ENCODE measurements at regions not wholly inside any gene's neighbourhood (a gene's known extent, or its start where the extent isn't known, plus 50 kb on each side); places are given as distances from the start of the nearest gene placed in this dataset.

DNA sequence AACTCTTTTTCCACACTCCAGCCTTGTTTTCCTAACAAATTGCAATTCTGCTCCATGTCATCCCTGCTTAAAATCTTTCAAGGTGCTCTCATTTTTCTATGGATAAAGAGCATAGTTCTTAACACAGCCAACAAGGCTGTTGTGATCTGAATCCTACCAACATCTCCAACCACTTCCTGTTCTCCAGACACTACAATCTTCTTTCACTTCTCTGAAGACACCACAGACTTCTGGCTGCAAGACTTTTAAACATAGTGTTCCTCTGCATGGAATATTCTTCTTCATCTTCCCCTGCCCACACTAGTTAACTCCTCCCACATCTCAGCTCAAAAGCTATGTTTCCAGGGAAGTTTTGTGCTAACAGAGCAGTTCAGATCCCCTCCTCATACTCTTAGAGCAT lies 404.8 kb downstream of the MAN2A1 start (continued):
- TF ChIP-seq, protein P1, sequence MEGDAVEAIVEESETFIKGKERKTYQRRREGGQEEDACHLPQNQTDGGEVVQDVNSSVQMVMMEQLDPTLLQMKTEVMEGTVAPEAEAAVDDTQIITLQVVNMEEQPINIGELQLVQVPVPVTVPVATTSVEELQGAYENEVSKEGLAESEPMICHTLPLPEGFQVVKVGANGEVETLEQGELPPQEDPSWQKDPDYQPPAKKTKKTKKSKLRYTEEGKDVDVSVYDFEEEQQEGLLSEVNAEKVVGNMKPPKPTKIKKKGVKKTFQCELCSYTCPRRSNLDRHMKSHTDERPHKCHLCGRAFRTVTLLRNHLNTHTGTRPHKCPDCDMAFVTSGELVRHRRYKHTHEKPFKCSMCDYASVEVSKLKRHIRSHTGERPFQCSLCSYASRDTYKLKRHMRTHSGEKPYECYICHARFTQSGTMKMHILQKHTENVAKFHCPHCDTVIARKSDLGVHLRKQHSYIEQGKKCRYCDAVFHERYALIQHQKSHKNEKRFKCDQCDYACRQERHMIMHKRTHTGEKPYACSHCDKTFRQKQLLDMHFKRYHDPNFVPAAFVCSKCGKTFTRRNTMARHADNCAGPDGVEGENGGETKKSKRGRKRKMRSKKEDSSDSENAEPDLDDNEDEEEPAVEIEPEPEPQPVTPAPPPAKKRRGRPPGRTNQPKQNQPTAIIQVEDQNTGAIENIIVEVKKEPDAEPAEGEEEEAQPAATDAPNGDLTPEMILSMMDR (IDR thresholded peaks at IDR 0.05 in 2 of 3, conservative IDR thresholded peaks at IDR 0.05 in 1 of 3; ENCODE audit: borderline replicate concordance in 1 of 3, insufficient read depth in 1 of 3, low read depth in 2 of 3, low read length in 2 of 3), result no peak
- TF ChIP-seq ZFX (IDR thresholded peaks at IDR 0.05) (no peak), FOSL1 (IDR thresholded peaks at IDR 0.05; ENCODE audit: low read depth) (no peak), SIN3A (IDR thresholded peaks at IDR 0.05; ENCODE audit: low read depth) (no peak), JUND (IDR thresholded peaks at IDR 0.05) (no peak)
- TF ChIP-seq, protein P2, sequence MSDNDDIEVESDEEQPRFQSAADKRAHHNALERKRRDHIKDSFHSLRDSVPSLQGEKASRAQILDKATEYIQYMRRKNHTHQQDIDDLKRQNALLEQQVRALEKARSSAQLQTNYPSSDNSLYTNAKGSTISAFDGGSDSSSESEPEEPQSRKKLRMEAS (IDR thresholded peaks at IDR 0.05), result no peak

DNA sequence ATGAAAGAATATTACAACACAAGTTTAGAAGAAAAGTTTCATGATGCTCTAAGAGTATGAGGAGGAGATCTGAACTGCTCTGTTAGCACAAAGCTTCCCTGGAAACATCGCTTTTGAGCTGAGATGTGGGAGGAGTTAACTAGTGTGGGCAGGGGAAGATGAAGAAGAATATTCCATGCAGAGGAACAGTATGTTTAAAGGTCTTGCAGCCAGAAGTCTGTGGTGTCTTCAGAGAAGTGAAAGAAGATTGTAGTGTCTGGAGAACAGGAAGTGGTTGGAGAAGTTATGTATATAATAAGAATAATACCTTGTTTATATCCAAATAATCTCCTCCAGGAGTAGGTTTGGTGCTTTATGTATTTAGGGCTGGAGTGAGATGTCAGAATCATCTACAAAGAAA lies 406.7 kb downstream of the MAN2A1 start:
- CTCF ChIA-PET, result no interaction called here
- RAD21 ChIA-PET (ENCODE audit: low non-redundant PET in 1 of 2, low total read pairs in 2 of 2, uncharacterized antibody in 2 of 2, unreplicated experiment in 2 of 2), result no interaction called here

DNA sequence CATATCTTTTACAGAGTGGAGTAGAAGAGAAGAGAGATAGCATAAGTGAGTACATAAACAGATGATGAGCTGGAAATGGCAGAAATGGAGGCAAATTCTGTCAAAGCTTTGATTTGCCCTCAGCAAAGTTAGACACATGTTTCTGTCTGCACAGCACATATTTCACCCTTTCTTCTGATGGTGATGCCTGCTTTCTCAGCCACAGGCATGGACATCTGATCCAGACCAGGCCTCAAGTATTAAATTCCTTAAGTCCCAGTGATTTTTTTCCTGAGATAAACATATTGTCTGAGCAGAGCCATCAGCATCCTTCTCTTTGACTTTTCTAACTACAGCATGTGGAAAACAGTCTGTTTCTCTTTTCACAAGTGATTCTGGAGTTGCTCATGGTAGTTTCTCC lies 409.8 kb downstream of the MAN2A1 start:
- Histone ChIP-seq H3K79me2 (ENCODE audit: insufficient read depth, low read length) (no peaks in the 10 kb centered on the region), H3K4me3 (replicated peaks in 1 of 2; ENCODE audit: low read depth in 1 of 2, low read length in 2 of 2) (no peak overlapping the region), H3K4me1 (ENCODE audit: control insufficient read depth in 1 of 2, insufficient read depth in 2 of 2, low read length in 2 of 2) (no peaks in the 10 kb centered on the region), H3K9me3 (ENCODE audit: control insufficient read depth in 1 of 2, insufficient read depth in 1 of 2, low read depth in 1 of 2, low read length in 2 of 2) (no peaks in the 10 kb centered on the region), H3K27me3 (ENCODE audit: insufficient read depth, low read length) (no peaks in the 10 kb centered on the region; the same call in 1 of the 2 replicates), H4K20me1 (ENCODE audit: insufficient read depth) (no peaks in the 10 kb centered on the region), H3K4me2 (ENCODE audit: low read length) (no peak overlapping the region), H2AFZ (ENCODE audit: low read depth, low read length, poor library complexity, severe bottlenecking) (no peak overlapping the region), H3K9ac (ENCODE audit: low read length) (no peak overlapping the region), H3K9me2 (ENCODE audit: insufficient read depth) (no peaks in the 10 kb centered on the region), H3K27ac (ENCODE audit: low read depth, low read length) (no peak overlapping the region), H3K36me3 (ENCODE audit: control insufficient read depth in 1 of 2, insufficient read depth in 2 of 2, low read length in 2 of 2) (no peaks in the 10 kb centered on the region)
- POLR2A ChIA-PET, result no interaction called here
- RAD21 ChIA-PET (ENCODE audit: low non-redundant PET in 1 of 2, low total read pairs in 2 of 2, uncharacterized antibody in 2 of 2, unreplicated experiment in 2 of 2), result no interaction called here
- no peak for TF ChIP-seq JUND (IDR thresholded peaks at IDR 0.05)
- TF ChIP-seq TCF7L2 (IDR thresholded peaks at IDR 0.05; ENCODE audit: borderline replicate concordance, extremely low read depth, insufficient read depth, insufficient read length), result no peak
- TF ChIP-seq EZH2phosphoT487 (IDR thresholded peaks at IDR 0.05; ENCODE audit: borderline replicate concordance), result no peak
- TF ChIP-seq, protein P3, sequence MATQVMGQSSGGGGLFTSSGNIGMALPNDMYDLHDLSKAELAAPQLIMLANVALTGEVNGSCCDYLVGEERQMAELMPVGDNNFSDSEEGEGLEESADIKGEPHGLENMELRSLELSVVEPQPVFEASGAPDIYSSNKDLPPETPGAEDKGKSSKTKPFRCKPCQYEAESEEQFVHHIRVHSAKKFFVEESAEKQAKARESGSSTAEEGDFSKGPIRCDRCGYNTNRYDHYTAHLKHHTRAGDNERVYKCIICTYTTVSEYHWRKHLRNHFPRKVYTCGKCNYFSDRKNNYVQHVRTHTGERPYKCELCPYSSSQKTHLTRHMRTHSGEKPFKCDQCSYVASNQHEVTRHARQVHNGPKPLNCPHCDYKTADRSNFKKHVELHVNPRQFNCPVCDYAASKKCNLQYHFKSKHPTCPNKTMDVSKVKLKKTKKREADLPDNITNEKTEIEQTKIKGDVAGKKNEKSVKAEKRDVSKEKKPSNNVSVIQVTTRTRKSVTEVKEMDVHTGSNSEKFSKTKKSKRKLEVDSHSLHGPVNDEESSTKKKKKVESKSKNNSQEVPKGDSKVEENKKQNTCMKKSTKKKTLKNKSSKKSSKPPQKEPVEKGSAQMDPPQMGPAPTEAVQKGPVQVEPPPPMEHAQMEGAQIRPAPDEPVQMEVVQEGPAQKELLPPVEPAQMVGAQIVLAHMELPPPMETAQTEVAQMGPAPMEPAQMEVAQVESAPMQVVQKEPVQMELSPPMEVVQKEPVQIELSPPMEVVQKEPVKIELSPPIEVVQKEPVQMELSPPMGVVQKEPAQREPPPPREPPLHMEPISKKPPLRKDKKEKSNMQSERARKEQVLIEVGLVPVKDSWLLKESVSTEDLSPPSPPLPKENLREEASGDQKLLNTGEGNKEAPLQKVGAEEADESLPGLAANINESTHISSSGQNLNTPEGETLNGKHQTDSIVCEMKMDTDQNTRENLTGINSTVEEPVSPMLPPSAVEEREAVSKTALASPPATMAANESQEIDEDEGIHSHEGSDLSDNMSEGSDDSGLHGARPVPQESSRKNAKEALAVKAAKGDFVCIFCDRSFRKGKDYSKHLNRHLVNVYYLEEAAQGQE (IDR thresholded peaks at IDR 0.05; ENCODE audit: low read depth), result no peak
- no peak for TF ChIP-seq FOSL1 (IDR thresholded peaks at IDR 0.05; ENCODE audit: low read depth)
- TF ChIP-seq POLR2A (IDR thresholded peaks at IDR 0.05; ENCODE audit: borderline replicate concordance, extremely low read depth, insufficient read depth, insufficient read length), result no peak
- TF ChIP-seq, protein P4, sequence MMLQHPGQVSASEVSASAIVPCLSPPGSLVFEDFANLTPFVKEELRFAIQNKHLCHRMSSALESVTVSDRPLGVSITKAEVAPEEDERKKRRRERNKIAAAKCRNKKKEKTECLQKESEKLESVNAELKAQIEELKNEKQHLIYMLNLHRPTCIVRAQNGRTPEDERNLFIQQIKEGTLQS (IDR thresholded peaks at IDR 0.05), result no peak
- no peak for TF ChIP-seq RAD21 (IDR thresholded peaks at IDR 0.05; ENCODE audit: low read depth)
- TF ChIP-seq CEBPB (IDR thresholded peaks at IDR 0.05; ENCODE audit: low read depth), result no peak
- DNase-seq (ENCODE audit: low read depth, low spot score), result no peak
- no TSS peak for BruUV-seq (replicated peaks)
- CTCF ChIA-PET, result no interaction called here
- no peak for ATAC-seq
- intact Hi-C loops (cut with micrococcal nuclease), result no loop called here

More for the DNA sequence above, 406.7 kb downstream of the MAN2A1 start:
- Histone ChIP-seq H3K79me2 (ENCODE audit: insufficient read depth, low read length) (no peaks in the 10 kb centered on the region), H3K4me1 (ENCODE audit: control insufficient read depth in 1 of 2, insufficient read depth in 2 of 2, low read length in 2 of 2) (no peaks in the 10 kb centered on the region), H3K9ac (ENCODE audit: low read length) (no peak overlapping the region), H2AFZ (ENCODE audit: low read depth, low read length, poor library complexity, severe bottlenecking) (no peak overlapping the region), H4K20me1 (ENCODE audit: insufficient read depth) (no peaks in the 10 kb centered on the region), H3K9me3 (ENCODE audit: control insufficient read depth in 1 of 2, insufficient read depth in 1 of 2, low read depth in 1 of 2, low read length in 2 of 2) (no peaks in the 10 kb centered on the region), H3K27ac (ENCODE audit: low read depth, low read length) (no peak overlapping the region), H3K4me2 (ENCODE audit: low read length) (no peak overlapping the region), H3K9me2 (ENCODE audit: insufficient read depth) (no peaks in the 10 kb centered on the region), H3K36me3 (ENCODE audit: control insufficient read depth in 1 of 2, insufficient read depth in 2 of 2, low read length in 2 of 2) (no peaks in the 10 kb centered on the region), H3K4me3 (replicated peaks in 1 of 2; ENCODE audit: low read depth in 1 of 2, low read length in 2 of 2) (no peak overlapping the region), H3K27me3 (ENCODE audit: insufficient read depth, low read length) (no peaks in the 10 kb centered on the region; the same call in 1 of the 2 replicates)
- TF ChIP-seq POLR2A (IDR thresholded peaks at IDR 0.05; ENCODE audit: borderline replicate concordance, extremely low read depth, insufficient read depth, insufficient read length) (no peak), CEBPB (IDR thresholded peaks at IDR 0.05; ENCODE audit: low read depth) (no peak)
- POLR2A ChIA-PET, result no interaction called here
- ATAC-seq (no peak), DNase-seq (ENCODE audit: low read depth, low spot score) (no peak)
- intact Hi-C loops (cut with micrococcal nuclease), result no loop called here
- no TSS peak for BruUV-seq (replicated peaks)
